NCI-H748 treated with DMSO at 0.1 percent for 48 hours (cell line): ENCODE measurements at regions not wholly inside any gene's neighbourhood (a gene's known extent, or its start where the extent isn't known, plus 50 kb on each side); places are given as distances from the start of the nearest gene placed in this dataset.
"Not testable (repeated sequence)": the region's sequence is repeated elsewhere in the genome, so short reads cannot be mapped to it uniquely, and the experiment has no call there.

Experiments used
- DNase-seq: peaks from one replicate; lab custom pipeline; 2025; lab: John Stamatoyannopoulos, UW

DNA sequence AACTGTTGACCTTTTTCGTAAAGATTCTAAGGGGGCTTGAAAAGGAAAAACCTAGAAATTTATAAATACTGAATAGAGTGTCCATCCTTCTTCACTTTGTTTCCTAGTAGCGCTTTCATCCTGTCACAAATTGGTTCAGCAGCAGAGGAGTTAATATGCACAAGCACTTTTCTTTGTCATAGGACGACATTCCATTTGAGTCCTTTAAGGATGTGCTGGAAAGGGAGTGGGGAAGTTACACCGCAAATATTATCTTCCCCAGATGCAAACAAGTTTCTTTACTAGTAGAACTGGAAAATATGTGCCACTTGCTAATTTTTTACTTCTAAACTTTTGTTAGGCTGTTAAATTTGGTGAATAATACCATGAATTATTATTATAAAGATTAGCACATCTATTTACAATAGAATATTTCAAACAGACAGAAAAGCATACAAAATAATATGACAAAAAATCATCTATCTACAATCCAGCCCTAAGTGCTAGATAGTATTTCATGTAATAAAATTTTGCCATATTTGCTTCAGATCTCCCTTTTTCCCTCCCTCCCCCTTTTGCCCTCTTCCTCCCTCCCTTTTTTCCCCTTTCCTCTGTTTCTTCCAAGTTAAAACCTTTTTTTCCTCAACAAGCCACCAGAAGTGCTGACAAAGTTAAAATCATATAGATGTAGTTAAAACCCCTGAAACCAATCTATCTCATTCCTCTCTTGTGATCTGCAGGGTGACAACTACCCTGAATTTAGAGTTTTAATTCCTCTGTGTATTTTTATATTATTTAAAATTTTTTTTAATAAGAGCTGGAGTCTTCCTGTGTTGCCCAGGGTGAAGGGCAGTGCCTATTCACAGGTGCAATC lies 50.5 kb upstream of the MAP4K3 start:
- DNase-seq = no peak

DNA sequence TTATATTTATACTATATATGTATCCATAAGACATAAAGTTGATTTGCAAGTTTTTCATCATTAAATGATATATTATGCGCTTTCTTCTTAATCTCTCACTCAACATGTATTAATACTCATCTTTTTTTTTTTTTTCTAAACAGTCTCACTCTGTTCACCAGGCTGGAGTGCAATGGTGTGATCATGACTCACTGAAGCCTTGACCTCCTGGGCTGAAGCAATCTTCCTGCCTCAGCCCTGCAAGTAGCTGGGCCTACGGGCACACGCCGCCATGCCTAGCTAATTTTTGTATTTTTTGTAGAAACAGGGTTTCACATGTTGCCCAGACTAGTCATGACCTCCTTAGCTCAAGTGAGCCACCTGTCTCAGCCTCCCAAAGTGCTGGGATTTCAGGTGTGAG lies 51.4 kb upstream of the MAP4K3 start:
- no peak for DNase-seq

DNA sequence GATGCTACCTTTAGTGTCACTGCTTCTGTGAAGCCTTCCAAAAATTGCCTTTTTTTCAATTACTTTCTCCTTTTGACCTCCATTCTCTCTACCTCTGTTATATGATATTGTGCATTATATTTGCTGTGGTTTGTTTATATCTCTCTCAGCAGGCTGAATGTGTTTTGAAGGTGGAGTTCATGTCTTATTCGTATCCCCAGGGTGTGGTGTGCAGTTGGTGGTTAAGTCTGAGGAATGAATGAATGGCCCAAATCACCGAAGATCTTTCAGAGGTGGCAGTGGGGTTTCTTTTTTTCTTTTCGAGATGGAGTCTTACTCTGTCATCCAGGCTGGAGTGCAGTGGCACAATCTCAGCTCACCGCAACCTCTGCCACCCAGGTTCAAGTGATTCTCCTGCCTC lies 53.5 kb upstream of the MAP4K3 start:
- no peak for DNase-seq

DNA sequence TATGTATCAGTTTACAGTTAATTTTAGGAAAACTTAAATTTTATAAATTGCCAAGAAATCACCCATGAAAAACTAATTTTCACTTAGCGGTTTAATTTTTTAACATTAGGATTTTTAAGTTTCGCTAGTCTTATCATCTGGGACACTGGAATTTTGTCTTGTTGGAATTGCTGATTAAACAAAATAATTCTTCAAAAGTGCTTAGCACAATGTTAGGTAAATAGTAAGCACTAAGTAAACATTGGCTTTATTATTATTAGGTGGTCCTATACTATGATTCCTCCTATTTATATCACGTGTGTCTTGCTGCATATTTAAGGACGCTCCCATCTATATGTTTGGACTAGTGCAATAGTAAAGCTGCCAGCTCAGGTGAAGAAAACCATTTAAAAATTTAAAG lies 54.6 kb upstream of the MAP4K3 start:
- DNase-seq = no peak

DNA sequence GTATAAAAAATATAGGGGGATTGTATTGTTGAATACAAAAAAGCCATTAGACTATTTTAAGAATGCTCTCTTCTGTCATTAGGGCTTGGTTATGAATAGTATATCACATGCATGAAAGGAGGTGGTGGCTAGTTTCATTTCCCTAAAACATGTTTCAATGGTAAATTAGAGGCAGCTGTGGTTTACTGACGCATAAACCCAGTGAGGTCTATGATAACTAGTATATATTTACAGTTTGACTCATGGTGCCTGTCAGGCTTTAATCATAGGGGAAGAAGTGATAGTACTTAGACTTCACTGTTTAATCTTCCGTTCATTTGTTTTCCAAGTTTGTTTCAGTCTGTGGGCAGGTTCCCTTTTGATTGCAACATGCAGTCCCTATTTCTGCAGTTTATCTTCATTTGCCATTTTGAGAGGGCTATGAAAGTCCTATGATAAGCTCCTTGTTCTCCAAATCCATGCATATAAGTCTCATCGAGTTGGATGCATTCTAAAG lies 55.1 kb upstream of the MAP4K3 start:
- DNase-seq = no peak

DNA sequence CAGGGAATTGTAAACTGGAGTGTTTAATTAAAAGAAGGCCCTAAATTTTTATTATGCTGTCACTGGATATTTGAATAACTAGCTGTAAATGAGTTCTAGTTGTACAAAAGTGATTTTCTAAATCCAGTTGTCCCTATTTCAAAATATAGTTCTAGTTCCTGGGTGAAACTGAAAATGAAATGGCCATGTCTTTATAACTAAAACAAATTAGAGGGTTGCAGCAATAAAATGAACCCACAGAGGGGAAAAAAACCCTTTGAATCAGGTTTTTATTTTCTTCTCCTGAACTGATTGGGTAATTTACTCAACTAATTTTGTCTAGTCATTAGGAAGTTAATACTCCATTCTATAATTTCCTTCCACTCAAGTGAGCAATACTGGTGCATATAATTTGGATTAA lies 55.6 kb upstream of the MAP4K3 start:
- DNase-seq = no peak

DNA sequence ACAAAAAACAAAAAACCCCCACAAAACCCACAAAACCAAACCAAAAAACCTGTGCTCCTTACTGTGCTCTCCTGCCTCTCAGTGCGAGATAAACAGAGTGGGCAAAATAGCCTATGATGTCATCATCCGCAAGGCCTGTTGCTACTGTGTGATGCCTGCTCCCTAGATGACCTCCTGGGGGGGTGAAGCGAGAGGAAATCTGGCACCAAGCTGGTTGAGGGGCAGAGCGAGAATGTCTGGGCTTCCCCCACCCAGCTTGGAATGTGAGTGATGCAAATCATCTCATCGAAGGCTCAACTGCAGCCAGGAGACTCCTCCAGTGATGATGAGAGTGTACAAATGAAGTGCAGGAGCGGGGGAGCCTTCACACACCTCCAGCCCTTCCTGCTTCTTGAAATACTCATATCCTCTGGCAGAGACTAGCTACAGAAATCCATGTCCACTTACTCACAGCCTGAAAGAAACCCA lies 57.7 kb upstream of the MAP4K3 start:
- no peak for DNase-seq

DNA sequence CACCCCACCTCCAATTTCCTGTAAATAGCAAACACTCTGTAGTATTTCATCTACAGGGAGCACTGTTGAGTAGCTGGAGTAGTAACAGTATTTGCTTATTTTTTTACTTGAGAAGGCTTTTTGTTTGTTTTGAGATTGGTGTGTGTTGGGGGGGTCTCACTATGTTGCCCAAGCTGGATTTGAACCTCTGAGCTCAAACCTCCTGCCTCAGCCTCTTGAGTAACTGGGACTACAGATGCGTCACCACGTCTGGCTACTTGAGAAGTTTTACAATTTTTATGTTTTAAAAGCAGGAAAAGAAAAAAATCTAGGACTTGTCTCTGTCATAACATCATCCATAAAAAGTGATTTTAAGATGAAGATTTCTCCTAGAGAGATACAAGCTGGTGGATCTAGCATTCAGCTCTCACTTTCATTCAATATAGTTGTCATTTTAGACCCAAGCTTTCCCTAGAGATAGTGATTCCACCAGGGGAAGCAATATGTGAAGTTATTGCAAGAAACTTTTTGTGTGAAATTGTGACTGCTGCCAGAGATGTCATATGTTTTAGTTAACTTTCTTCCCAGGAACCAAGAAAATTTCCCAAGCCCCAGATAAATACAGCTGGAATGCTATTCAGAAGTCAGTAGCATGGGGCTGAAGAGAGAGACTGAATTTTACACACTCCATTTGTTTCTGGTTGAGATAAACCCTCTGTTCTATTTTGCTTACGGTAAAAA lies 60.2 kb upstream of the MAP4K3 start:
- no peak for DNase-seq

DNA sequence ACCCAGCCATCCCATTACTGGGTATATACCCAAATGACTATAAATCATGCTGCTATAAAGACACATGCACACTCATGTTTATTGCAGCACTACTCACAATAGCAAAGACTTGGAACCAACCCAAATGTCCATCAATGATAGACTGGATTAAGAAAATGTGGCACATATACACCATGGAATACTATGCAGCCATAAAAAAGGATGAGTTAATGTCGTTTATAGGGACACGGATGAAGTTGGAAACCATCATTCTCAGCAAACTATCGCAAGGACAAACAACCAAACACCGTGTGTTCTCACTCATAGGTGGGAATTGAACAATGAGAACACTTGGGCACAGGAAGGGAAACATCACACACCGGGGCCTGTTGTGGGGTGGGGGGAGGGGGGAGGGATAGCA lies 61.1 kb upstream of the MAP4K3 start:
- not testable (repeated sequence) for DNase-seq

DNA sequence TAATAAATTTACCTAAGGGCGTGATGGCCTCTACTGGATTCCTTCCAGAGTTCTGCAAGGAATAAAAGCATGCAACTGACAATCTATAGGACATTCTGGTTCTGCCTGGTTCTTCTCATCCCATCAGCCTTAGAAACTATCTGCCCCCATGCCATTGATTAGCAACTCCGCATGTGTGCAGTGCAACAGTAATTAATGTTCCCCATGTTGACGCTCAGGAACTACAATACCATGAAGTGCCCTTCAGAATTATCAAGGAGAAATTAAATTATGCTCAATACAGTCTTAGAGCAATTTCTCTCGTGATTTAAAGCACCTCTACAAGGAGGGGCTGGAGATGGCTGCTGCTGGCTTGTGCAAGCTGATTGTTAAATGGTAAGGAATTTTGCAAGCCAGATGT lies 61.7 kb upstream of the MAP4K3 start:
- no peak for DNase-seq

DNA sequence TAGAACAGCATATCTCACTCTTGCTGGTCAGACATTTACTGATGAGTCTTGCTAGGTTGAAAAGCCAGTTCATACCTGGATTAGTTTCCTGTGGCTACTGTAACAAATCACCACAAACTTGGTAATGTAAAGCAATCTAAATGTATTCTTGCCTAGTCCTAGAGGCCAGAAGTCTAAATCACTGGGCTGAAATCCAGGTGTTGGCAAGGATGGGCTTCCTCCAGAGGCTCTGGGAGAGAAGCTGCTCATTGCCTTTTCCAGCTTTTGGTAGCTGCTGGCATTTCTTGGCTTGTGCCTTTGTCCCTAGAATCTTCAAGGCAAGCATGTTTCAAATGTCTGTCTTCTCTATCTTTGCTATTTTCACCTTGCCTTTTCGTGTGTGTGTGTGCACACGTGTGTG lies 62.3 kb upstream of the MAP4K3 start:
- no peak for DNase-seq

DNA sequence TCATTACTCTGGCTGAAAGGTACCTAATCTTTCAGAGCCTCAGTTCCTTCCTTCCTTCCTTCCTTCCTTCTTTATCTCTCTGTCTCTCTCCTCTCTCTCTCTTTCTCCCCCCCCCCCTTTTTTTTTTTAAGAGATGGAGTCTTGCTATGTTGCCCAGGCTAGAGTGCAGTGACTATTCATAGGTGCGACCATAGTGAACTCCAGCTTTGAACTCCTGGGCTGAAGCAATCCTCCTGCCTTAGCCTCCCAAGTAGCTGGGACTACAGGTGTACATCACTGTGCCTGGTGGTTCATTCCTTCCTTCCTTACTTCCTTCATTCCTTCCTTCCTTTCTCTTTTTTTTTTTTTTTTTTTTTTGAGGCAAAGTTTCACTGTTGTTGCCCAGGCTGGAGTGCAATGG lies 64.3 kb upstream of the MAP4K3 start:
- DNase-seq = no peak

DNA sequence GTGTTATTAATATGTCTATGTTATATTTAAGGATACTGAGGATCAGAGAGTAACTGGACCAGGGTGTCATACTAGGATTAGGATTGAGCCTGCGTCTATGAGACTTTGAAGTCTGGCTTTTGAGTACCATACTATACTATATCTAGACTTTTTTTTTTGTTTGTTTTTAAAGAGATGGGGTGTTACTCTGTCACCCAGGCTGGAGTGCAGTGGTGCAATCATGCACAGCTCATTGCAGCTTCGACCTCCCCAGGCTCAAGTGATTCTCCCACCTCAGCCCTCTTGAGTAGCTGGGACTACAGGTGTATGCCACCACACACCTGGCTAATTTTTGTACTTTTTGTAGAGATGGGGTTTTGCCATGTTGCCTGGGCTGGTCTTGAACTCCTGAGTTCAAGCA lies 66.2 kb upstream of the MAP4K3 start:
- DNase-seq = no peak

DNA sequence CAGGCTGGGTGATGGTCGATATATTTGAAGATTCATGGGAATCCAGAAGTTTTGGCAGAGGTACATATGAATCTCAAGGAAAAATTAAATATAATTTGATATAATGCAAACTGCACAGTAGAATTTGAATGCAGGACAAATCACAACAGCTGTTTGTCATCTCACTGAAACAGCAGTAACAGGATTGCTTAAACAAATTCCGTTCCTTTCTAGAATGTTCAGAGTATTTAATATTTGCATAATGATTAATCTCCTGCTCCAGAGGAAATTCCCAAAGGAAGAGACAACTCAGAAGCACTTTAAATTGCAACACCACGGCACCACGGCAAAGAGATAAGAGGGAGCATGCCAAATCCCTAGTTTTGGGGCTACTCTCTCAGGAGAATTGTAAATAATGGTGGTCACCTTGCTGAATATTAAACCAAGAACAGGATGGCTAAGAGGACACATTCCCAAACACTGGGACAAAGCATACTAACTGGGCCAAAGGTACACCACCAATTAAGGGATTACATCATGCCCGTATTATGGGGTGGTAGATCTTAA lies 67.8 kb upstream of the MAP4K3 start:
- DNase-seq = no peak

DNA sequence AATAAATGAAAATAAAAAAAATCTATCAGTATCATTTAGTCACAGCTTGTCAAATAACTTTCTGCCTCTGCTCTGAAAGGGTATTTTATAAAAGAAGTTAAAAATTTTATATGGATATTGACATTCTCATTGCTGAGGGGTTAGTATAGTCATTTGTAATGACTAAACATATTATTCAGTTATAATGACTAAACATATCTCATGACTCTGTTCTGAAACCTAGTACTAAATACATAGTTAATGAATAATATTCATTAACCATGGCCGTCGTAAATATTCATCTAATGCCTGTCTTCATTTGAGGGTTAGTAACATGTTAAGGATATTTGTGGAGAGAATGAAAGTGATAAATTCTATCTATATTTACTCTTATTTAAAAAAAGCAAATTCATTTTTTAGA lies 69.1 kb upstream of the MAP4K3 start:
- no peak for DNase-seq

DNA sequence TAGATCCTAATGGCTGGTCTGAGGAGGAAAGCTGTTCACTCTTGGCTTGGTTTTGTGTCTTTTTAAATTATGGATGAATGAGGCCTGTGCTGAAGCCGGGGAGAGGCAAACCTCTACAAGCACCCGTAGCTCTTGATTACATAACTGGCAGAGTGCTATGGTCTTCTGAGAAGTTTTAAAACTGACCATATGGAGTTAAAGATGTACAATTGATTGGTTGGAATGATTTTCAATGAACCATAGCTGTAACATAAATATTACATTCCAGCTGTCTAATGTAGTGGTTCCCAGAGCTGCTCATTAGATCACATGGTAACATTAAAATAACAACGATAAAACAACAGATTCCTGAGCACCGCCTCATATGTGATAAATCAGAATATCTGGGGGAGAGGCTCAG lies 71.1 kb upstream of the MAP4K3 start:
- no peak for DNase-seq

DNA sequence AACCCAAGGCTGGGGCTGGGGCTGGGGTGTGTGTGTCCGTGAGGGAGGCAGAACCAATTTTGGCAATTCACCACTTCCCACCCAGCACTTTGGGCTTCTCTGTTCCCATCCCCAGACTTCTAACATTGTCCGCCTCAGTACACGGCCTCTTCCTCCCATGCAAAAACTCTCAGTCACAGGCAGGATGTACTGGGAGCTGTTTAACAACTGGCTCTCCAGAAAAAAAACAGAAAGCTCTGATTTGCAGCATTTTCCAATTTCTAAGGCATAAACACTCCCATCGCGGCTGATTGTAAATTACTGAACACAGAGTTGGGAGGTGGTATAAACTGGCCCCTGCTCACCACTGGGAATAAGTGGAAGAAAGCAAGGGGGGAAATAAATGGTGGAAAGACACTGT lies 73.1 kb upstream of the MAP4K3 start:
- no peak for DNase-seq

DNA sequence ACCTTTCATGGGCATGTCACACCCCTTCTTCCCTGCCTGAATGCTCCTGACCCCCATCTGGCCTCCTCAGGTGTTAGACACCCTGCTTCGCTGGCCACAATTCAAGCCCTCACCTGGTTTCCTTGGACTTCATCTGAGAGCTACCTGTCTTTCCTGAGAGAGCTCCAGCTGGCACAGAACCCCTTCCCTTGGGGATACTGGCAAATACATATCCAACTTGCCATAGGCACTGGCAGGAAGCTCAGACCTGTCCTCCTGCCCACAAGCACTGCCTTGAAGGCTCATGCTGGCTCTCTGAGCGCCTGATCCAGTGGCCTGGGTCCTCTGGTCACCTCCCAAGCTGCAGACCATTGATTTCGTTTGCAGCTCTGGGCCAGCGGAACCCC lies 74.1 kb upstream of the MAP4K3 start:
- DNase-seq = no peak

DNA sequence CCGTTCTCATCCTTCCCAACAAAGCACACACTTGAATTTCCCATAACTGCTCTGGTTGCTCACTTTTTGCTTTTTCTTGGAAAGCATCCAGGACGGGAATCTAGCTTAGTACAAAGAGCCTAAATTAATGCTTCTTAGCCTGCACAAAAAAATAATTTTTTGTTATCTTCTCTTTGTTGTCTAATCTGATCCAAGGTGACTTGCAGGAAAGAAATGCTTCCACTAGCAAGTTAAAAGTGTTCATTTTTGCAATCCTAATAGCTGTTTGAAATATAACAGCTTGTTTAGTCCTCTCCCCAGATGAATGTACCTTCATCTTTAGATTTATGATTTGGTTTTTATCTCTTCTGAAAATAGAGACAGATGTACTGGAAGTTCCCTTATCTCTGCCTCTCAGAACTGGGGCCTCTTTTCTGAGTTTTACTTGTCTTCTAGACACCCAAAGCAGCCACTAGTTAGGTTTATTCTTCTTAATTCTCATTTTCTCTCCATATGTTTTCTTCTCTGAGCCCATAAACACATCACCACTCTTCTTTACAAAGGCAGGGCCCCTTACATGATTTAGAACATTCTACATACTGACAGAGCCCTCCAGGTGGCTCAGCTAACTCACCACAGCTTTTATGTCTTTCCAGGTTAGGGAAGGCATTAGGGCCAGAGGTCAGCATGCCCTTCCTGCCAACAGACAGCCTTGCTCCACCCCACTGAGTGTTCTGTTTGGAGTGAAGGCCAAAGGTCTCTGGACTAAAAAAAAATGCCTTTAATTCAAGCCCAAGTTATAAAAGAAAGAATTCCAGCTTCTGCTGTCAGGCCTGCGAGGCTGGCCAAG lies 74.7 kb upstream of the MAP4K3 start:
- DNase-seq = no peak

DNA sequence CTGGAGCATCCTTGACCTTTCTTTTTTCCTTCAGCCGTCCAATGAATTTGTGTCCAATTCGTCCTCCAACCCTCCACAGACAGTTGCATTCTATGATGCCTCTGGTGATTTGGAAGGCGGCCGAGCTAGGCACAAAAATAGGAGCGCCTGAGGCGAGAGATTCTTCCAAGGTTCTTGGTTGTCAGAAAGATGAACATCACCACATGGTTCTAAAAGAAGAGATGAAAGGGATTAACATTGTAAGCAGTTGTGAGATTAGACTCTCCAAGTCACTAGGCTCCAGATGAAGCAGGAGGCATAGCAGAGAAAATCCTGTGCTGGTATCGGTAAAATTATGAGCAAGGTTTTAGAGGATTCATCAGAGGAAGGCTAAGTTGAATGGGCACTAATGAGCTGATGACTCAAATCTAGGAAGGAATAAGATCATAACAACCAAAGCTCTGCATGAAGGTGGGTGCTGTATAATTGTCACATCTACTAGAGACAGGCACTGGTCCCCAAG lies 75.4 kb upstream of the MAP4K3 start:
- DNase-seq = no peak

DNA sequence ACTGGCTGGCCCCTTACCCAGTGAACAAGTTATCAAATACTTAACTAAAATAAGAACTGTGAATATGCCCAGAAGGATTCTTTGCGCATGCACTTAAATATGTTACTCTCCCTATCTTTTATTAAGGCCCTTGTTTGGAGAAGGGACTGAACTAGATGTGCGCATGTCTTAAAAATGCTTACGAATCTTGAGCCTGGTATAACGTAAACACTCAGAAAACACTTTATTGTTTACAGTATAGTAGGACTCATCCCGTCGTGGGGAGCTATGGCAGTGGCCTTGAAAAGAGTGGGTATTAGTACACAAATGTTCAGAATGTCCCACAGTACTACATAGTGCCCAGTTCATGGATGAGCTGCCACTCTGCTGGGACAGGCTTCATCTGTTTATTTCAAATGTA lies 75.9 kb upstream of the MAP4K3 start:
- DNase-seq = no peak

DNA sequence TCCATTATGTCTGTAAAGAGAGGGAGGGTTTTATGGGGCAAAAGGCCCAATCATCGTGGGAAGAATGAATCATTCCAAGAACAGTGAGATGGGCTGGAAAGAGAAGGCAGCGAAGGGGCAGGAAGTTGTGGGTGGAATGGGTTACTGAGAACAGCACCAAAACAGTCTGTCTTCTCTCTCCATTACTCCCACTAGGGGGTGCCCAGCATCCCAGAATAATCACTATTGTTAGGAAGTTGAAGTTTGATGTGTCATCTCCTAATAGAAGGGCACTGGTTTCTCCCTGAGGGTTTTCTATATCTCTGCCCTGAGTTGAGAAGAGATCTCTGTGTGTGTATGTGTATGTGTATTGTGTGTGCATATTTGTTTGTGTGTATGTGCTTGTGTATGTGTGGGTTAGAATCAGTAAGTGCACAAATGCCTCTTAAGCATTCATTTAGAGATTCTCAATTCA lies 76.6 kb upstream of the MAP4K3 start:
- DNase-seq = peak; percentile 25
